ENCODE measurements at regions not wholly inside any gene's neighbourhood (a gene's known extent, or its start where the extent isn't known, plus 50 kb on each side); places are given as distances from the start of the nearest gene placed in this dataset.
"Not testable (repeated sequence)": the region's sequence is repeated elsewhere in the genome, so short reads cannot be mapped to it uniquely, and the experiment has no call there.

- H3K9me3 Mint-ChIP-seq (ENCODE audit: low read depth) = peaks cover 11% of the 10 kb centered on the region
Observed at GRCh38 chr5:24978552-24978951, 333.8 kb upstream of the CDH10 start.

GRCh38 chr5:24963611-24964010 lies 318.8 kb upstream of the CDH10 start:
- no peak overlapping the region for H3K4me3 Mint-ChIP-seq
- H3K4me1 Mint-ChIP-seq (ENCODE audit: low read depth) = no peaks in the 10 kb centered on the region
- H3K36me3 Mint-ChIP-seq = no peaks in the 10 kb centered on the region
- H3K9me3 Mint-ChIP-seq (ENCODE audit: low read depth) = peaks cover 9% of the 10 kb centered on the region
- H3K27ac Mint-ChIP-seq = no peak overlapping the region
- no peaks in the 10 kb centered on the region for H3K27me3 Mint-ChIP-seq

More at GRCh38 chr5:24978552-24978951, 333.8 kb upstream of the CDH10 start:
- H3K27ac Mint-ChIP-seq; H3K4me3 Mint-ChIP-seq; H3K27me3 Mint-ChIP-seq; H3K4me1 Mint-ChIP-seq (ENCODE audit: low read depth); H3K36me3 Mint-ChIP-seq: not testable (repeated sequence)

GRCh38 chr5:24923400-24923799 lies 278.6 kb upstream of the CDH10 start:
- Mint-ChIP-seq H3K4me1 (ENCODE audit: low read depth) (no peaks in the 10 kb centered on the region), H3K27ac (no peak overlapping the region), H3K36me3 (no peaks in the 10 kb centered on the region), H3K9me3 (ENCODE audit: low read depth) (peaks cover 36% of the 10 kb centered on the region), H3K27me3 (no peaks in the 10 kb centered on the region), H3K4me3 (no peak overlapping the region)

- H3K4me3 Mint-ChIP-seq = no peak overlapping the region
- H3K9me3 Mint-ChIP-seq (ENCODE audit: low read depth) = peaks cover 27% of the 10 kb centered on the region
- no peaks in the 10 kb centered on the region for H3K4me1 Mint-ChIP-seq (ENCODE audit: low read depth)
- H3K27ac Mint-ChIP-seq = no peak overlapping the region
- no peaks in the 10 kb centered on the region for H3K27me3 Mint-ChIP-seq
- H3K36me3 Mint-ChIP-seq = no peaks in the 10 kb centered on the region
Observed at GRCh38 chr5:24918676-24919075, 273.9 kb upstream of the CDH10 start.

- no peaks in the 10 kb centered on the region for H3K4me1 Mint-ChIP-seq (ENCODE audit: low read depth)
- no peak overlapping the region for H3K4me3 Mint-ChIP-seq
- no peaks in the 10 kb centered on the region for H3K36me3 Mint-ChIP-seq
- H3K9me3 Mint-ChIP-seq (ENCODE audit: low read depth) = peaks cover 17% of the 10 kb centered on the region
- H3K27me3 Mint-ChIP-seq = no peaks in the 10 kb centered on the region
- H3K27ac Mint-ChIP-seq = no peak overlapping the region
Observed at GRCh38 chr5:24916863-24917262, 272.1 kb upstream of the CDH10 start.

GRCh38 chr5:24909210-24909609 lies 264.4 kb upstream of the CDH10 start:
- H3K4me3 Mint-ChIP-seq = no peak overlapping the region
- H3K27ac Mint-ChIP-seq = no peak overlapping the region
- H3K9me3 Mint-ChIP-seq (ENCODE audit: low read depth) = peaks cover 9% of the 10 kb centered on the region
- H3K36me3 Mint-ChIP-seq = no peaks in the 10 kb centered on the region
- H3K4me1 Mint-ChIP-seq (ENCODE audit: low read depth) = no peaks in the 10 kb centered on the region
- no peaks in the 10 kb centered on the region for H3K27me3 Mint-ChIP-seq

- H3K27ac Mint-ChIP-seq = no peak overlapping the region
- peaks cover 11% of the 10 kb centered on the region for H3K9me3 Mint-ChIP-seq (ENCODE audit: low read depth)
- no peaks in the 10 kb centered on the region for H3K27me3 Mint-ChIP-seq
- no peaks in the 10 kb centered on the region for H3K4me1 Mint-ChIP-seq (ENCODE audit: low read depth)
- H3K36me3 Mint-ChIP-seq = no peaks in the 10 kb centered on the region
- H3K4me3 Mint-ChIP-seq = no peak overlapping the region
Observed at GRCh38 chr5:24906689-24907088, 261.9 kb upstream of the CDH10 start.

GRCh38 chr5:24904981-24905517 lies 260.3 kb upstream of the CDH10 start:
- H3K9me3 Mint-ChIP-seq (ENCODE audit: low read depth) = peaks cover 15% of the 10 kb centered on the region
- H3K4me3 Mint-ChIP-seq = no peak overlapping the region
- H3K4me1 Mint-ChIP-seq (ENCODE audit: low read depth) = no peaks in the 10 kb centered on the region
- H3K27ac Mint-ChIP-seq = no peak overlapping the region
- H3K27me3 Mint-ChIP-seq = no peaks in the 10 kb centered on the region
- no peaks in the 10 kb centered on the region for H3K36me3 Mint-ChIP-seq

GRCh38 chr5:24899180-24899579 lies 254.4 kb upstream of the CDH10 start:
- H3K9me3 Mint-ChIP-seq (ENCODE audit: low read depth) = peaks cover 21% of the 10 kb centered on the region
- H3K36me3 Mint-ChIP-seq = no peaks in the 10 kb centered on the region
- H3K27me3 Mint-ChIP-seq = no peaks in the 10 kb centered on the region
- H3K4me3 Mint-ChIP-seq = no peak overlapping the region
- no peak overlapping the region for H3K27ac Mint-ChIP-seq
- H3K4me1 Mint-ChIP-seq (ENCODE audit: low read depth) = no peaks in the 10 kb centered on the region

GRCh38 chr5:24864244-24864643 lies 219.5 kb upstream of the CDH10 start:
- Mint-ChIP-seq H3K4me1 (ENCODE audit: low read depth) (no peaks in the 10 kb centered on the region), H3K9me3 (ENCODE audit: low read depth) (peaks cover 4% of the 10 kb centered on the region), H3K4me3 (no peak overlapping the region), H3K36me3 (no peaks in the 10 kb centered on the region), H3K27me3 (no peaks in the 10 kb centered on the region), H3K27ac (no peak overlapping the region)

- H3K9me3 Mint-ChIP-seq (ENCODE audit: low read depth) = peaks cover 4% of the 10 kb centered on the region
- H3K4me1 Mint-ChIP-seq (ENCODE audit: low read depth) = no peaks in the 10 kb centered on the region
- H3K27ac Mint-ChIP-seq = no peak overlapping the region
- no peaks in the 10 kb centered on the region for H3K36me3 Mint-ChIP-seq
- H3K27me3 Mint-ChIP-seq = no peaks in the 10 kb centered on the region
- no peak overlapping the region for H3K4me3 Mint-ChIP-seq
Observed at GRCh38 chr5:24862117-24862516, 217.3 kb upstream of the CDH10 start.

GRCh38 chr5:24855485-24855884 lies 210.7 kb upstream of the CDH10 start:
- Mint-ChIP-seq H3K9me3 (ENCODE audit: low read depth) (no peaks in the 10 kb centered on the region), H3K4me3 (no peak overlapping the region), H3K4me1 (ENCODE audit: low read depth) (no peaks in the 10 kb centered on the region), H3K27me3 (no peaks in the 10 kb centered on the region), H3K27ac (no peak overlapping the region), H3K36me3 (no peaks in the 10 kb centered on the region)

- H3K9me3 Mint-ChIP-seq (ENCODE audit: low read depth) = no peaks in the 10 kb centered on the region
- no peak overlapping the region for H3K27ac Mint-ChIP-seq
- no peaks in the 10 kb centered on the region for H3K36me3 Mint-ChIP-seq
- no peak overlapping the region for H3K4me3 Mint-ChIP-seq
- no peaks in the 10 kb centered on the region for H3K27me3 Mint-ChIP-seq
- no peaks in the 10 kb centered on the region for H3K4me1 Mint-ChIP-seq (ENCODE audit: low read depth)
Observed at GRCh38 chr5:24854850-24855249, 210.1 kb upstream of the CDH10 start.

- Mint-ChIP-seq H3K9me3 (ENCODE audit: low read depth) (no peaks in the 10 kb centered on the region), H3K4me3 (no peak overlapping the region), H3K36me3 (no peaks in the 10 kb centered on the region)
Observed at GRCh38 chr5:24854350-24854749, 209.6 kb upstream of the CDH10 start.

GRCh38 chr5:24850926-24851486 lies 206.2 kb upstream of the CDH10 start:
- Mint-ChIP-seq H3K27ac (no peak overlapping the region), H3K4me3 (no peak overlapping the region), H3K27me3 (no peaks in the 10 kb centered on the region), H3K36me3 (no peaks in the 10 kb centered on the region), H3K4me1 (ENCODE audit: low read depth) (no peaks in the 10 kb centered on the region), H3K9me3 (ENCODE audit: low read depth) (peaks cover 10% of the 10 kb centered on the region)

More at GRCh38 chr5:24854350-24854749, 209.6 kb upstream of the CDH10 start:
- Mint-ChIP-seq H3K27ac (no peak overlapping the region), H3K4me1 (ENCODE audit: low read depth) (no peaks in the 10 kb centered on the region), H3K27me3 (no peaks in the 10 kb centered on the region)

- H3K27ac Mint-ChIP-seq = no peak overlapping the region
- no peaks in the 10 kb centered on the region for H3K27me3 Mint-ChIP-seq
- peaks cover 11% of the 10 kb centered on the region for H3K9me3 Mint-ChIP-seq (ENCODE audit: low read depth)
- H3K4me3 Mint-ChIP-seq = no peak overlapping the region
- H3K36me3 Mint-ChIP-seq = no peaks in the 10 kb centered on the region
- no peaks in the 10 kb centered on the region for H3K4me1 Mint-ChIP-seq (ENCODE audit: low read depth)
Observed at GRCh38 chr5:24849210-24849609, 204.4 kb upstream of the CDH10 start.
